Astrocyte (in vitro differentiated cells and primary cell): ENCODE measurements at regions not wholly inside any gene's neighbourhood (a gene's known extent, or its start where the extent isn't known, plus 50 kb on each side); places are given as distances from the start of the nearest gene placed in this dataset.
"Not testable (repeated sequence)": the region's sequence is repeated elsewhere in the genome, so short reads cannot be mapped to it uniquely, and the experiment has no call there.

Source experiments
- EZH2 ChIP-seq: IDR thresholded peaks from 2 replicates; pipeline ENCODE4 v1.6.1; 2012; ENCODE audit warnings: mild to moderate bottlenecking, low read length, inconsistent platforms; ENCODE audit not compliant: insufficient read depth
- TF ChIP-seq, protein P1 (sequence below): IDR thresholded peaks from 2 replicates; pipeline ENCODE4 v1.5.1; 2011; ENCODE audit warnings: low read depth, mild to moderate bottlenecking, inconsistent platforms, low read length, moderate library complexity; ENCODE audit not compliant: insufficient read depth

GRCh38 chr1:192885387-192885786 lies 76.5 kb downstream of the RGS2 start:
- TF ChIP-seq, protein P1, sequence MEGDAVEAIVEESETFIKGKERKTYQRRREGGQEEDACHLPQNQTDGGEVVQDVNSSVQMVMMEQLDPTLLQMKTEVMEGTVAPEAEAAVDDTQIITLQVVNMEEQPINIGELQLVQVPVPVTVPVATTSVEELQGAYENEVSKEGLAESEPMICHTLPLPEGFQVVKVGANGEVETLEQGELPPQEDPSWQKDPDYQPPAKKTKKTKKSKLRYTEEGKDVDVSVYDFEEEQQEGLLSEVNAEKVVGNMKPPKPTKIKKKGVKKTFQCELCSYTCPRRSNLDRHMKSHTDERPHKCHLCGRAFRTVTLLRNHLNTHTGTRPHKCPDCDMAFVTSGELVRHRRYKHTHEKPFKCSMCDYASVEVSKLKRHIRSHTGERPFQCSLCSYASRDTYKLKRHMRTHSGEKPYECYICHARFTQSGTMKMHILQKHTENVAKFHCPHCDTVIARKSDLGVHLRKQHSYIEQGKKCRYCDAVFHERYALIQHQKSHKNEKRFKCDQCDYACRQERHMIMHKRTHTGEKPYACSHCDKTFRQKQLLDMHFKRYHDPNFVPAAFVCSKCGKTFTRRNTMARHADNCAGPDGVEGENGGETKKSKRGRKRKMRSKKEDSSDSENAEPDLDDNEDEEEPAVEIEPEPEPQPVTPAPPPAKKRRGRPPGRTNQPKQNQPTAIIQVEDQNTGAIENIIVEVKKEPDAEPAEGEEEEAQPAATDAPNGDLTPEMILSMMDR, result not testable (repeated sequence)
- TF ChIP-seq EZH2, result not testable (repeated sequence)
